ENCODE measurements at regions not wholly inside any gene's neighbourhood (a gene's known extent, or its start where the extent isn't known, plus 50 kb on each side); places are given as distances from the start of the nearest gene placed in this dataset.

DNA sequence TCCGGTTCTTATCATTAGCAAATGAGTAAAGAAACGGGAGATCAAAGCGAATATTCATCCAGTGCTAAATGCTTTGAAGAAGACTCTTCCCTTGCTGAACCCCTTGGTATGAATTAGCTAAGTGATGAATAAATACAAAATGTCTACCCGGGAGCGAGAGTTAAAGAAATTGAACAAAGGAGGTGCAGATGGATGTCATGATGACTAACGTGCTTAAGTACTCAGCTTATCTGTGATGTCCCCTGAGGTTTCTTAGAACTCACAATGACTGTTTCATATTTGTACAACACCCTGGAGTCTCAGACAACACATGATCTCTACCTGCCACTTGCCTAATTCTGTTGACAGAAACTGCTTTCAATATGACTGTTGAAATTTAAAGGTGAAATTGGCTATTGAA, 148.5 kb downstream of the TMEM200C start:
- no peaks in the 10 kb centered on the region for H3K9me3 ChIP-seq
- no peak for TF ChIP-seq POLR2A (IDR thresholded peaks at IDR 0.05)
- TF ChIP-seq, protein P1, sequence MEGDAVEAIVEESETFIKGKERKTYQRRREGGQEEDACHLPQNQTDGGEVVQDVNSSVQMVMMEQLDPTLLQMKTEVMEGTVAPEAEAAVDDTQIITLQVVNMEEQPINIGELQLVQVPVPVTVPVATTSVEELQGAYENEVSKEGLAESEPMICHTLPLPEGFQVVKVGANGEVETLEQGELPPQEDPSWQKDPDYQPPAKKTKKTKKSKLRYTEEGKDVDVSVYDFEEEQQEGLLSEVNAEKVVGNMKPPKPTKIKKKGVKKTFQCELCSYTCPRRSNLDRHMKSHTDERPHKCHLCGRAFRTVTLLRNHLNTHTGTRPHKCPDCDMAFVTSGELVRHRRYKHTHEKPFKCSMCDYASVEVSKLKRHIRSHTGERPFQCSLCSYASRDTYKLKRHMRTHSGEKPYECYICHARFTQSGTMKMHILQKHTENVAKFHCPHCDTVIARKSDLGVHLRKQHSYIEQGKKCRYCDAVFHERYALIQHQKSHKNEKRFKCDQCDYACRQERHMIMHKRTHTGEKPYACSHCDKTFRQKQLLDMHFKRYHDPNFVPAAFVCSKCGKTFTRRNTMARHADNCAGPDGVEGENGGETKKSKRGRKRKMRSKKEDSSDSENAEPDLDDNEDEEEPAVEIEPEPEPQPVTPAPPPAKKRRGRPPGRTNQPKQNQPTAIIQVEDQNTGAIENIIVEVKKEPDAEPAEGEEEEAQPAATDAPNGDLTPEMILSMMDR (IDR thresholded peaks at IDR 0.05 in 4 of 5, conservative IDR thresholded peaks at IDR 0.05 in 1 of 5), result no peak
- intact Hi-C loops (cut with DNase I; ENCODE audit: low total_unique reads) (no loop called here), in situ Hi-C loops (cut with MboI; ENCODE audit: low sequenced_read_pairs in 4 of 4) (no loop called here)
- H3K36me3 ChIP-seq, result no peaks in the 10 kb centered on the region
- no peak overlapping the region for H3K4me3 ChIP-seq
- no peak for DNase-seq
- ATAC-seq, result no peak
- H3K4me1 ChIP-seq, result no peaks in the 10 kb centered on the region
- no peak overlapping the region for H3K27ac ChIP-seq
- H3K27me3 ChIP-seq, result no peaks in the 10 kb centered on the region

DNA sequence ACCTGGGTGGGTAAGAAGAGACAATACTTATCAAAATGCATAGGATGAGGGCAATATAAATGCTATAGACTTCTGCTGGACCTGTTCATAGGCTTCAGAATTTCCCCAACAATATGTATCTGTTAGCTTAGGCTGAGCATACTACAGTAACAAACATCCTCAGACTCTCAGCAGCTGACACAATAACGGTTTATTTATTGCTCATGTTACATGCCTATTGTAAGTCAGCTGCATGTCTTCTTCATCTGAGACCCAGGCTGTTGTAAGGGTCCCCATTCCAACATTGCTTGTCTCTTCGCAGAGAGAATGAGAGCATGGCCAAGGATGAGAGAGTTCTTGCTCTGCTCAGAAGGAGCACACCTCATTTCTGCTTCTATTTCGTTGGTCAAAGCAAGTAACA, 150.7 kb downstream of the TMEM200C start:
- in situ Hi-C loops (cut with MboI; ENCODE audit: low sequenced_read_pairs in 4 of 4), result no loop called here
- intact Hi-C loops (cut with DNase I; ENCODE audit: low total_unique reads), result no loop called here
- H3K27me3 ChIP-seq, result no peaks in the 10 kb centered on the region
- DNase-seq (no peak), ATAC-seq (no peak)
- H3K36me3 ChIP-seq, result no peaks in the 10 kb centered on the region
- no peaks in the 10 kb centered on the region for H3K4me1 ChIP-seq
- no peaks in the 10 kb centered on the region for H3K9me3 ChIP-seq
- no peak overlapping the region for H3K27ac ChIP-seq
- TF ChIP-seq POLR2A (IDR thresholded peaks at IDR 0.05), result no peak
- TF ChIP-seq, protein P1 (IDR thresholded peaks at IDR 0.05 in 4 of 5, conservative IDR thresholded peaks at IDR 0.05 in 1 of 5), result no peak
- H3K4me3 ChIP-seq, result no peak overlapping the region

DNA sequence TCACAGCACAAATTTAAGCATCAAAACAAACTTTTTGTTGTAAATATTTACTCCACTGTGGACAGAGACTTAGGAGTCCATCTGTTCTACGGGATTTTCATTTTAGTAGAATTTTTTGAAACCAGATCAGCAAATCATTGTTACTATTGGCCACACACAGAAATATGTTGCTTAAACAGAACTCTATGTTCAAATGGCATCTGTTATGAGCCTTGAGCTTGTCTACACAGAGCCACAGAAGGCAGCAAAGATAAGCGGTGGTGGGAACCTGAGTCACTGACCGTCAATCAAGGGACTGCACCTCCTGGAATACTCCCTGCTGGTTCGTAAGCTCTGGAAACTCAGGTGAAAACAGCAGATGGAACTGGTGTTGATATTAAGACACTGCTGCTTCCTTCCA, 156.8 kb downstream of the TMEM200C start:
- no peak for ATAC-seq
- H3K27ac ChIP-seq, result no peak overlapping the region
- no peaks in the 10 kb centered on the region for H3K4me1 ChIP-seq
- TF ChIP-seq POLR2A (IDR thresholded peaks at IDR 0.05), result no peak
- TF ChIP-seq, protein P1 (IDR thresholded peaks at IDR 0.05 in 4 of 5, conservative IDR thresholded peaks at IDR 0.05 in 1 of 5), result no peak
- no peak for DNase-seq
- in situ Hi-C loops (cut with MboI; ENCODE audit: low sequenced_read_pairs in 4 of 4) (no loop called here), intact Hi-C loops (cut with DNase I; ENCODE audit: low total_unique reads) (no loop called here)
- H3K4me3 ChIP-seq, result no peak overlapping the region
- H3K36me3 ChIP-seq, result no peaks in the 10 kb centered on the region
- H3K9me3 ChIP-seq, result no peaks in the 10 kb centered on the region
- H3K27me3 ChIP-seq, result no peaks in the 10 kb centered on the region

DNA sequence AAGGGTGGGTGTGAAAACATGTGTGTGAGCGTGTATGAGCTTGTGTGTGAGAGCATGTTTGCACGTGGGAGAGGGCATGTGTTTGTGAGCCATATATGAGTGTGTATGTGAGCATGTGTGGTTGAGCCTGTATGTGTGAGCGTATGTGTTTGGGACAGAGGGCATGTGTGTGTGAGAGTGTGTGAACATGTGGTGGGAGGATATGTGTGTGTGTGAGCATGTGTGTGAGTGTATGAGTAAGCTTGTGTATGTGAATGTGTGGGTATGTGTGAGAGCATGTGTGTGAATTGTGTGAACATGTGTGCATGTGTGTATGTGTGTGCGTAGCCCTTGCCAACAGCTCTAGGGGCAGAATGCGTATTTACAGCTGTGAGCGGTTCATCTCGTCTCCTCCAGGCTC, 163.0 kb downstream of the TMEM200C start:
- ATAC-seq, result no peak

More for the DNA sequence above, 163.0 kb downstream of the TMEM200C start:
- H3K9me3 ChIP-seq, result no peaks in the 10 kb centered on the region
- H3K4me1 ChIP-seq, result no peaks in the 10 kb centered on the region
- in situ Hi-C loops (cut with MboI; ENCODE audit: low sequenced_read_pairs in 4 of 4) (no loop called here), intact Hi-C loops (cut with DNase I; ENCODE audit: low total_unique reads) (no loop called here)
- no peak overlapping the region for H3K4me3 ChIP-seq
- H3K27ac ChIP-seq, result no peak overlapping the region
- DNase-seq, result no peak
- TF ChIP-seq, protein P1 (IDR thresholded peaks at IDR 0.05 in 4 of 5, conservative IDR thresholded peaks at IDR 0.05 in 1 of 5), result no peak
- no peak for TF ChIP-seq POLR2A (IDR thresholded peaks at IDR 0.05)
- no peaks in the 10 kb centered on the region for H3K27me3 ChIP-seq
- H3K36me3 ChIP-seq, result no peaks in the 10 kb centered on the region
